GM08714 (cell line): ENCODE measurements at regions not wholly inside any gene's neighbourhood (a gene's known extent, or its start where the extent isn't known, plus 50 kb on each side); places are given as distances from the start of the nearest gene placed in this dataset.

Experiments used
- H3K4me3 ChIP-seq: fragments of 200-500 bp; sonication (Bioruptor generic); 2 replicates; pipeline ENCODE4 v1.5.1; 2014; ENCODE audit warnings: mild to moderate bottlenecking, low read length, inconsistent platforms
- ZNF274 ChIP-seq: IDR thresholded peaks from 2 replicates; pipeline ENCODE4 v1.6.1; 2012; ENCODE audit warnings: mild to moderate bottlenecking, low read depth, low read length

GRCh38 chr6:88370127-88370710 lies 204.1 kb upstream of the CNR1 start:
- no peak for TF ChIP-seq ZNF274

GRCh38 chr6:88369262-88369661 lies 203.1 kb upstream of the CNR1 start:
- no peak overlapping the region for H3K4me3 ChIP-seq
- no peak for TF ChIP-seq ZNF274

More at GRCh38 chr6:88370127-88370710, 204.1 kb upstream of the CNR1 start:
- H3K4me3 ChIP-seq, result no peak overlapping the region

GRCh38 chr6:88368071-88368787 lies 202.1 kb upstream of the CNR1 start:
- TF ChIP-seq ZNF274, result no peak
- H3K4me3 ChIP-seq, result no peak overlapping the region

- no peak overlapping the region for H3K4me3 ChIP-seq
- TF ChIP-seq ZNF274, result no peak
Observed at GRCh38 chr6:88367248-88367647, 201.1 kb upstream of the CNR1 start.

- no peak for TF ChIP-seq ZNF274
- no peak overlapping the region for H3K4me3 ChIP-seq
Observed at GRCh38 chr6:88366672-88367071, 200.5 kb upstream of the CNR1 start.

- no peak for TF ChIP-seq ZNF274
- H3K4me3 ChIP-seq, result no peak overlapping the region
Observed at GRCh38 chr6:88365656-88366055, 199.5 kb upstream of the CNR1 start.

GRCh38 chr6:88365230-88365629 lies 199.1 kb upstream of the CNR1 start:
- H3K4me3 ChIP-seq, result no peak overlapping the region
- no peak for TF ChIP-seq ZNF274

GRCh38 chr6:88361754-88362153 lies 195.6 kb upstream of the CNR1 start:
- no peak overlapping the region for H3K4me3 ChIP-seq
- TF ChIP-seq ZNF274, result no peak

- H3K4me3 ChIP-seq, result no peak overlapping the region
- TF ChIP-seq ZNF274, result no peak
Observed at GRCh38 chr6:88361298-88361697, 195.2 kb upstream of the CNR1 start.

- H3K4me3 ChIP-seq, result no peak overlapping the region
- no peak for TF ChIP-seq ZNF274
Observed at GRCh38 chr6:88360203-88360797, 194.2 kb upstream of the CNR1 start.

GRCh38 chr6:88359530-88360202 lies 193.5 kb upstream of the CNR1 start:
- no peak overlapping the region for H3K4me3 ChIP-seq
- no peak for TF ChIP-seq ZNF274

- no peak for TF ChIP-seq ZNF274
- H3K4me3 ChIP-seq, result no peak overlapping the region
Observed at GRCh38 chr6:88358846-88359245, 192.7 kb upstream of the CNR1 start.

GRCh38 chr6:88349511-88349910 lies 183.4 kb upstream of the CNR1 start:
- no peak overlapping the region for H3K4me3 ChIP-seq
- no peak for TF ChIP-seq ZNF274

GRCh38 chr6:88342336-88342735 lies 176.2 kb upstream of the CNR1 start:
- TF ChIP-seq ZNF274, result no peak
- H3K4me3 ChIP-seq, result no peak overlapping the region

GRCh38 chr6:88339761-88340160 lies 173.6 kb upstream of the CNR1 start:
- TF ChIP-seq ZNF274, result no peak
- no peak overlapping the region for H3K4me3 ChIP-seq

- no peak for TF ChIP-seq ZNF274
- H3K4me3 ChIP-seq, result no peak overlapping the region
Observed at GRCh38 chr6:88321306-88321705, 155.2 kb upstream of the CNR1 start.
